ENCODE measurements at regions not wholly inside any gene's neighbourhood (a gene's known extent, or its start where the extent isn't known, plus 50 kb on each side); places are given as distances from the start of the nearest gene placed in this dataset.

- Histone ChIP-seq H3K27ac (ENCODE audit: low read depth, low read length) (no peak overlapping the region), H3K9me2 (ENCODE audit: insufficient read depth) (no peaks in the 10 kb centered on the region), H3K9ac (ENCODE audit: low read length) (no peak overlapping the region), H3K27me3 (ENCODE audit: insufficient read depth, low read length) (peaks cover 36% of the 10 kb centered on the region; the same call in 1 of the 2 replicates), H3K9me3 (ENCODE audit: control insufficient read depth in 1 of 2, insufficient read depth in 1 of 2, low read depth in 1 of 2, low read length in 2 of 2) (no peaks in the 10 kb centered on the region), H2AFZ (ENCODE audit: low read depth, low read length, poor library complexity, severe bottlenecking) (no peak overlapping the region), H3K79me2 (ENCODE audit: insufficient read depth, low read length) (no peaks in the 10 kb centered on the region), H3K36me3 (ENCODE audit: control insufficient read depth in 1 of 2, insufficient read depth in 2 of 2, low read length in 2 of 2) (no peaks in the 10 kb centered on the region), H3K4me1 (ENCODE audit: control insufficient read depth in 1 of 2, insufficient read depth in 2 of 2, low read length in 2 of 2) (no peaks in the 10 kb centered on the region), H3K4me2 (ENCODE audit: low read length) (no peak overlapping the region), H4K20me1 (ENCODE audit: insufficient read depth) (no peaks in the 10 kb centered on the region), H3K4me3 (replicated peaks in 1 of 2; ENCODE audit: low read depth in 1 of 2, low read length in 2 of 2) (no peak overlapping the region)
- intact Hi-C loops (cut with micrococcal nuclease): no loop called here
- POLR2A ChIA-PET: no interaction called here
- no peak for ATAC-seq
- DNase-seq (ENCODE audit: low read depth, low spot score): no peak
- CTCF ChIA-PET: no interaction called here
- TF ChIP-seq RAD21 (IDR thresholded peaks at IDR 0.05; ENCODE audit: low read depth) (no peak), EGR1 (IDR thresholded peaks at IDR 0.05; ENCODE audit: low read depth) (no peak), MAX (IDR thresholded peaks at IDR 0.05) (no peak), CTCF (IDR thresholded peaks at IDR 0.05 in 2 of 3, conservative IDR thresholded peaks at IDR 0.05 in 1 of 3; ENCODE audit: borderline replicate concordance in 1 of 3, insufficient read depth in 1 of 3, low read depth in 2 of 3, low read length in 2 of 3) (no peak), ZNF274 (IDR thresholded peaks at IDR 0.05; ENCODE audit: low read depth, low read length) (no peak), POLR2AphosphoS5 (IDR thresholded peaks at IDR 0.05; ENCODE audit: low read depth, low read length) (no peak), POLR2A (IDR thresholded peaks at IDR 0.05; ENCODE audit: borderline replicate concordance, extremely low read depth, insufficient read depth, insufficient read length) (no peak), FOSL1 (IDR thresholded peaks at IDR 0.05; ENCODE audit: low read depth) (no peak), CEBPB (IDR thresholded peaks at IDR 0.05; ENCODE audit: low read depth) (no peak), SP1 (IDR thresholded peaks at IDR 0.05; ENCODE audit: low read depth) (no peak), JUND (IDR thresholded peaks at IDR 0.05) (no peak), YY1 (IDR thresholded peaks at IDR 0.05; ENCODE audit: extremely low read depth, insufficient replicate concordance, low read depth, low read length) (no peak), SIN3A (IDR thresholded peaks at IDR 0.05; ENCODE audit: low read depth) (no peak), SRF (IDR thresholded peaks at IDR 0.05; ENCODE audit: low read depth) (no peak), EZH2 (IDR thresholded peaks at IDR 0.05) (no peak), ZFX (IDR thresholded peaks at IDR 0.05) (no peak), ZBTB33 (IDR thresholded peaks at IDR 0.05; ENCODE audit: extremely low read depth, insufficient replicate concordance, low read length) (no peak), ELF1 (IDR thresholded peaks at IDR 0.05; ENCODE audit: borderline replicate concordance, low read depth) (no peak), REST (IDR thresholded peaks at IDR 0.05; ENCODE audit: low read depth) (no peak), CBX3 (IDR thresholded peaks at IDR 0.05; ENCODE audit: low read depth) (no peak)
- RAD21 ChIA-PET (ENCODE audit: low non-redundant PET in 1 of 2, low total read pairs in 2 of 2, uncharacterized antibody in 2 of 2, unreplicated experiment in 2 of 2): no interaction called here
- no TSS peak for BruUV-seq (replicated peaks)
Measured at GRCh38 chr1:90488451-90488850, 228.7 kb downstream of the BARHL2 start.
